ENCODE measurements at regions not wholly inside any gene's neighbourhood (a gene's known extent, or its start where the extent isn't known, plus 50 kb on each side); places are given as distances from the start of the nearest gene placed in this dataset.
A peak's percentile ranks its signal among the peaks of the same experiment; 100 is the strongest.

- DNase-seq (ENCODE audit: low read depth, low spot score) (peak; percentile 86), FAIRE-seq (no peak)
- Histone ChIP-seq H3K27me3 (ENCODE audit: control insufficient read depth in 2 of 2, insufficient read depth in 2 of 2, low read length in 2 of 2) (no peaks in the 10 kb centered on the region), H3K36me3 (ENCODE audit: control insufficient read depth in 2 of 2, extremely low read depth in 1 of 2, insufficient read depth in 2 of 2, low read length in 2 of 2) (no peaks in the 10 kb centered on the region), H2AFZ (ENCODE audit: low read depth, low read length) (no peak overlapping the region), H3K27ac (ENCODE audit: insufficient read depth, low read depth, low read length) (peak overlapping the region; percentile 60), H3K9me3 (replicated peaks; ENCODE audit: control insufficient read depth, insufficient read depth, low read length) (no peaks in the 10 kb centered on the region), H3K9me1 (replicated peaks; ENCODE audit: control insufficient read depth, extremely low read depth, insufficient read depth, low read length) (no peaks in the 10 kb centered on the region), H3K4me2 (ENCODE audit: insufficient read depth, low read length) (peak overlapping the region; percentile 80), H3K4me3 (replicated peaks in 1 of 3; ENCODE audit: insufficient read depth in 1 of 3, low read depth in 1 of 3, low read length in 3 of 3) (peak overlapping the region in 1 of 3 experiments; percentile 18), H3K4me1 (ENCODE audit: control insufficient read depth, extremely low read depth, insufficient read depth, low read length) (peaks cover 38% of the 10 kb centered on the region), H4K20me1 (replicated peaks; ENCODE audit: control insufficient read depth, extremely low read depth, insufficient read depth, low read length) (no peaks in the 10 kb centered on the region), H3K79me2 (ENCODE audit: control insufficient read depth, insufficient read depth, low read length) (peaks cover 3% of the 10 kb centered on the region), H3K9ac (replicated peaks; ENCODE audit: extremely low read depth, insufficient read depth, low read length) (peak overlapping the region; percentile 55)
- peak; percentile 49 for TF ChIP-seq POLR2AphosphoS5 (IDR thresholded peaks at IDR 0.05; ENCODE audit: insufficient read depth, low read depth, low read length)
- TF ChIP-seq POLR2A (IDR thresholded peaks at IDR 0.05; ENCODE audit: low read depth, low read length): no peak
- TF ChIP-seq GATA2 (IDR thresholded peaks at IDR 0.05; ENCODE audit: insufficient read depth, insufficient read length, low read depth, low read length): peak; percentile 96
- POLR2A ChIA-PET: no interaction called here
- intact Hi-C loops (cut with micrococcal nuclease): loop anchor here (1.0 to 10.0 kb wide), 4 partner anchors 67 to 955 kb away; no protein-coding TSS in a partner anchor
- dilution Hi-C loops (cut with MboI; ENCODE audit: extremely low pct_ligation_motif_present, low sequenced_read_pairs): no loop called here
- CTCF ChIA-PET: interaction anchor here (0.6 to 1.7 kb wide), 7 partner anchors 13 to 361 kb away, joined by 3 read pairs; no protein-coding TSS in a partner anchor
- no TSS peak for BruUV-seq (replicated peaks)
These were observed 75.4 kb downstream of the FAT4 start for GRCh38 chr4:125390126-125390525.

GRCh38 chr4:125390727-125391126, 76.0 kb downstream of the FAT4 start:
- Histone ChIP-seq H3K27me3 (ENCODE audit: control insufficient read depth in 2 of 2, insufficient read depth in 2 of 2, low read length in 2 of 2) (no peaks in the 10 kb centered on the region), H3K36me3 (ENCODE audit: control insufficient read depth in 2 of 2, extremely low read depth in 1 of 2, insufficient read depth in 2 of 2, low read length in 2 of 2) (no peaks in the 10 kb centered on the region), H3K9me1 (replicated peaks; ENCODE audit: control insufficient read depth, extremely low read depth, insufficient read depth, low read length) (no peaks in the 10 kb centered on the region), H3K79me2 (ENCODE audit: control insufficient read depth, insufficient read depth, low read length) (peaks cover 3% of the 10 kb centered on the region), H3K9me3 (replicated peaks; ENCODE audit: control insufficient read depth, insufficient read depth, low read length) (no peaks in the 10 kb centered on the region), H4K20me1 (replicated peaks; ENCODE audit: control insufficient read depth, extremely low read depth, insufficient read depth, low read length) (no peaks in the 10 kb centered on the region), H3K4me1 (ENCODE audit: control insufficient read depth, extremely low read depth, insufficient read depth, low read length) (peaks cover 38% of the 10 kb centered on the region), H3K4me3 (replicated peaks in 1 of 3; ENCODE audit: insufficient read depth in 1 of 3, low read depth in 1 of 3, low read length in 3 of 3) (no peak overlapping the region), H3K27ac (ENCODE audit: insufficient read depth, low read depth, low read length) (peak overlapping the region; percentile 60), H3K4me2 (ENCODE audit: insufficient read depth, low read length) (peak overlapping the region; percentile 80), H3K9ac (replicated peaks; ENCODE audit: extremely low read depth, insufficient read depth, low read length) (peak overlapping the region; percentile 55), H2AFZ (ENCODE audit: low read depth, low read length) (no peak overlapping the region)
- DNase-seq (ENCODE audit: low read depth, low spot score) (no peak), FAIRE-seq (no peak)
- TF ChIP-seq JUN (IDR thresholded peaks at IDR 0.05; ENCODE audit: borderline replicate concordance, insufficient read depth, insufficient read length, low read depth): no peak
- TF ChIP-seq FOS (IDR thresholded peaks at IDR 0.05; ENCODE audit: borderline replicate concordance, insufficient read depth, low read length): no peak
- no peak for TF ChIP-seq MYC (IDR thresholded peaks at IDR 0.05; ENCODE audit: low read depth, low read length)
- no TSS peak for BruUV-seq (replicated peaks)
- ChIA-PET POLR2A (no interaction called here), CTCF (interaction anchor here (0.6 to 1.4 kb wide), 7 partner anchors 14 to 361 kb away, joined by 3 read pairs; no protein-coding TSS in a partner anchor)
- intact Hi-C loops (cut with micrococcal nuclease): loop anchor here (1.0 to 10.0 kb wide), 4 partner anchors 67 to 956 kb away; no protein-coding TSS in a partner anchor
- dilution Hi-C loops (cut with MboI; ENCODE audit: extremely low pct_ligation_motif_present, low sequenced_read_pairs): no loop called here
